AG10803 (cell line): ENCODE measurements at regions not wholly inside any gene's neighbourhood (a gene's known extent, or its start where the extent isn't known, plus 50 kb on each side); places are given as distances from the start of the nearest gene placed in this dataset.

Source experiments
- DNase-seq: peaks from one replicate; pipeline ENCODE4 v3.0.0; 2010; ENCODE audit warnings: low read depth
- H3K4me3 ChIP-seq: 2 replicates; pipeline ENCODE4 v1.5.1; 2011; ENCODE audit warnings: mild to moderate bottlenecking, low read length, control low read depth
- CTCF ChIP-seq: conservative IDR thresholded peaks from 2 replicates; pipeline ENCODE4 v1.5.1; 2011; ENCODE audit warnings: mild to moderate bottlenecking, low read length, control low read depth, inconsistent platforms

DNA sequence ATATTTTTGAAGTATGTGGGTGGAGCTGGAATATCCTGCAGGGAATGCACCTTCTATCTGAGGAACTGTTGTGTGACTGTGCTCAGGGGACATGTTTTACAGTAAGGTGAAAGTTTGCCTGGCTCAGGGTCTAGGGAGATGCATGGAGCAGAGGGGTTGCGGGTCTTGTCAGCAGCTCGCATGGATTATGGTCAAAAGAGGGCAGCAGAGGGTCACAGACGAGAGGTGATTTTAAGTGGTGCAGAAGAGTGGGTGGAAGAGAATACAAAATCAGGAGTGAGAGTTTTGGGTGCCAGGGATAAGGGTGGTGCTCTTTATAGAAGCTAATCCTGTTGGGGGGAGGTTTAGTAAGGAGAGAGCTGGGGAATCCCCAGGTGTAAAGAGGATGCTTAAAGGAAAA lies 53.5 kb upstream of the GRIN3A start:
- H3K4me3 ChIP-seq: no peak overlapping the region
- peak; percentile 29 for TF ChIP-seq CTCF
- no peak for DNase-seq

DNA sequence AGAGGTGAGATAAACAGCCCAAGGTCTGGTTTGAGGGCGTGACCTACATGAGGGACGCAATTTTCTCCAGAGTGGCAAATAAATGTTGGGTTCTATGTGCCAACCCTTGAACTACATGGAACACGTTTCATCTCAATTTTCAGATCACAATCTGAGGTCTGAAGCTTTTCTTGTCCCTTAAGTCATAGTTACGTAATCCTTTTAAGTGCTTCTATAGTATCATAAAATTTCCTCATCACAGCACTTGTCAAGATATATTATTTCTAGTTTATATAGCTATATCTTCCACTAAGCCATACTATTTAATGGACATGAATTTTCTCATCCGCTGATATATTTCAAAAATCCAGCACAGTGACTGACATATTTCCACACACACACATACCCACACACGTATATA lies 53.1 kb upstream of the GRIN3A start:
- DNase-seq: no peak
- no peak for TF ChIP-seq CTCF
- no peak overlapping the region for H3K4me3 ChIP-seq
